Esophagus muscularis mucosa (tissue), 3 donors: ENCODE measurements at regions not wholly inside any gene's neighbourhood (a gene's known extent, or its start where the extent isn't known, plus 50 kb on each side); places are given as distances from the start of the nearest gene placed in this dataset.

Source experiments
- CTCF ChIP-seq, 3 experiments: fragments of 200-600 bp in 2 of 3; fragments of 450-650 bp in 1 of 3; sonication (generic) in 2 of 3; IDR thresholded peaks; one replicate each; pipeline ENCODE4 v1.5.1; 2017 to 2019; ENCODE audit warnings: antibody characterized with exemption in 3 of 3, mild to moderate bottlenecking in 2 of 3, moderate library complexity in 1 of 3
- POLR2A ChIP-seq: fragments of 450-650 bp; IDR thresholded peaks from one replicate; pipeline ENCODE4 v1.6.1; 2017; ENCODE audit warnings: antibody characterized with exemption, moderate library complexity, mild to moderate bottlenecking, low read depth

- TF ChIP-seq POLR2A (no peak), CTCF (IDR thresholded peaks at IDR 0.05) (no peak)
Observed at GRCh38 chr16:85199880-85200279, 87.6 kb upstream of the CIBAR2 start.
